A549 (cell line): ENCODE measurements at regions not wholly inside any gene's neighbourhood (a gene's known extent, or its start where the extent isn't known, plus 50 kb on each side); places are given as distances from the start of the nearest gene placed in this dataset.

Experiments
- ATOH8 ChIP-seq: fragments of 250-450 bp; sonication (Bioruptor Pico); IDR thresholded peaks from 2 replicates; pipeline ENCODE4 v1.5.0; 2020; ENCODE audit warnings: low read depth, mild to moderate bottlenecking, moderate library complexity
- BHLHE40 ChIP-seq: IDR thresholded peaks from 2 replicates; pipeline ENCODE4 v1.6.1; 2012; ENCODE audit warnings: low read depth, low read length, inconsistent platforms
- CEBPB ChIP-seq, 2 experiments: fragments of >200 bp in 1 of 2; sonication (Bioruptor Twin) in 1 of 2; formaldehyde crosslinking in 1 of 2; IDR thresholded peaks; 2 replicates each; pipeline ENCODE4 v1.6.1; 2012 to 2016
- CHD2 ChIP-seq: fragments of 150-350 bp; IDR thresholded peaks from 2 replicates; pipeline ENCODE4 v1.6.1; 2014; ENCODE audit warnings: low read length; ENCODE audit not compliant: partially characterized antibody
- CHD4 ChIP-seq: fragments of 200-600 bp; sonication (generic); IDR thresholded peaks from 2 replicates; pipeline ENCODE4 v1.6.1; 2016; ENCODE audit warnings: antibody characterized with exemption, mild to moderate bottlenecking, borderline replicate concordance
- EHF ChIP-seq: fragments of 250-450 bp; sonication (Bioruptor Pico); IDR thresholded peaks from 2 replicates; pipeline ENCODE4 v1.5.0; 2020; ENCODE audit warnings: mild to moderate bottlenecking
- EHMT2 ChIP-seq: fragments of 200-600 bp; sonication (generic); IDR thresholded peaks from 2 replicates; pipeline ENCODE4 v1.6.1; 2016; ENCODE audit warnings: antibody characterized with exemption, low read depth, mild to moderate bottlenecking, moderate library complexity
- ELK1 ChIP-seq: fragments of 150-350 bp; IDR thresholded peaks from 2 replicates; pipeline ENCODE4 v1.6.1; 2014; ENCODE audit warnings: low read depth, mild to moderate bottlenecking, low read length
- EP300 ChIP-seq, 2 experiments: fragments of >200 bp; sonication (Bioruptor Twin); formaldehyde crosslinking; IDR thresholded peaks; 2 replicates in 1 of 2; 3 replicates in 1 of 2; pipeline ENCODE4 v1.6.1; 2016 to 2017
- FOSB ChIP-seq: fragments of 250-450 bp; sonication (Bioruptor Pico); IDR thresholded peaks from 2 replicates; pipeline ENCODE4 v1.5.0; 2020; ENCODE audit warnings: mild to moderate bottlenecking, moderate library complexity
- FOXS1 ChIP-seq: fragments of 250-450 bp; sonication (Bioruptor Pico); IDR thresholded peaks from 2 replicates; pipeline ENCODE4 v1.5.0; 2020; ENCODE audit warnings: mild to moderate bottlenecking, moderate library complexity
- HDAC2 ChIP-seq: fragments of 200-600 bp; sonication (generic); IDR thresholded peaks from 2 replicates; pipeline ENCODE4 v1.6.1; 2016
- HES2 ChIP-seq: fragments of >200 bp; sonication (Bioruptor Twin); formaldehyde crosslinking; IDR thresholded peaks from 2 replicates; pipeline ENCODE4 v1.6.1; 2016
- HEYL ChIP-seq: fragments of 250-450 bp; sonication (Bioruptor Pico); IDR thresholded peaks from 2 replicates; pipeline ENCODE4 v1.8.0; 2021; ENCODE audit warnings: mild to moderate bottlenecking, moderate library complexity
- HMGXB4 ChIP-seq: fragments of 250-450 bp; sonication (Bioruptor Pico); IDR thresholded peaks from 2 replicates; pipeline ENCODE4 v1.5.0; 2021; ENCODE audit warnings: mild to moderate bottlenecking, moderate library complexity, borderline replicate concordance
- HOXA7 ChIP-seq: fragments of 250-450 bp; sonication (Bioruptor Pico); IDR thresholded peaks from 2 replicates; pipeline ENCODE4 v1.5.0; 2020; ENCODE audit warnings: mild to moderate bottlenecking, moderate library complexity
- JUN ChIP-seq, 2 experiments: fragments of >200 bp; sonication (Bioruptor Twin); formaldehyde crosslinking; IDR thresholded peaks; 2 replicates in 1 of 2; 3 replicates in 1 of 2; pipeline ENCODE4 v1.6.1; 2016 to 2017
- JUNB ChIP-seq: fragments of >200 bp; sonication (Bioruptor Twin); formaldehyde crosslinking; IDR thresholded peaks from 2 replicates; pipeline ENCODE4 v1.6.1; 2016
- KDM1A ChIP-seq: fragments of 200-600 bp; sonication (generic); IDR thresholded peaks from 2 replicates; pipeline ENCODE4 v1.6.1; 2016; ENCODE audit warnings: low read depth, mild to moderate bottlenecking
- MAZ ChIP-seq: fragments of 150-350 bp; IDR thresholded peaks from 2 replicates; pipeline ENCODE4 v1.6.1; 2014; ENCODE audit warnings: antibody characterized with exemption, low read depth, low read length, borderline replicate concordance
- MYC ChIP-seq: IDR thresholded peaks from 2 replicates; pipeline ENCODE4 v1.6.1; 2012; ENCODE audit warnings: mild to moderate bottlenecking, inconsistent platforms, low read length, improper control_type of control experiment, borderline replicate concordance
- NFE2L2 ChIP-seq: fragments of 150-350 bp; conservative IDR thresholded peaks from 2 replicates; pipeline ENCODE4 v1.6.1; 2014; ENCODE audit warnings: low read length
- NPAS2 ChIP-seq: fragments of 250-450 bp; sonication (Bioruptor Pico); IDR thresholded peaks from 2 replicates; pipeline ENCODE4 v1.8.0; 2022; ENCODE audit warnings: mild to moderate bottlenecking, moderate library complexity, borderline replicate concordance
- NR3C1 ChIP-seq: fragments of >200 bp; sonication (Bioruptor Twin); formaldehyde crosslinking; IDR thresholded peaks from 3 replicates; pipeline ENCODE4 v1.6.1; 2017
- POLR2A ChIP-seq: IDR thresholded peaks from 2 replicates; pipeline ENCODE4 v1.6.1; 2012; ENCODE audit warnings: mild to moderate bottlenecking, low read length
- POLR2AphosphoS2 ChIP-seq: conservative IDR thresholded peaks from 2 replicates; pipeline ENCODE4 v1.6.1; 2012; ENCODE audit warnings: low read length, improper control_type of control experiment, inconsistent platforms
- RARB ChIP-seq: fragments of 250-450 bp; sonication (Bioruptor Pico); IDR thresholded peaks from 2 replicates; pipeline ENCODE4 v1.8.0; 2021; ENCODE audit warnings: mild to moderate bottlenecking, moderate library complexity
- REST ChIP-seq: fragments of 200-600 bp; sonication (generic); IDR thresholded peaks from 2 replicates; pipeline ENCODE4 v1.6.1; 2016; ENCODE audit warnings: antibody characterized with exemption, mild to moderate bottlenecking, moderate library complexity
- RFX5 ChIP-seq: fragments of 450-650 bp; IDR thresholded peaks from 2 replicates; pipeline ENCODE4 v1.7.1; 2014; ENCODE audit warnings: antibody characterized with exemption, mild to moderate bottlenecking, moderate library complexity
- RNF2 ChIP-seq: fragments of 200-600 bp; sonication (generic); IDR thresholded peaks from 2 replicates; pipeline ENCODE4 v1.6.1; 2016; ENCODE audit warnings: low read depth, mild to moderate bottlenecking, antibody characterized with exemption, moderate library complexity, borderline replicate concordance
- SMC3 ChIP-seq: fragments of >200 bp; sonication (Bioruptor Twin); formaldehyde crosslinking; IDR thresholded peaks from 3 replicates; pipeline ENCODE4 v1.6.1; 2018; ENCODE audit warnings: inconsistent platforms
- TFCP2L1 ChIP-seq: fragments of 250-450 bp; sonication (Bioruptor Pico); IDR thresholded peaks from 2 replicates; pipeline ENCODE4 v1.5.0; 2021; ENCODE audit warnings: mild to moderate bottlenecking
- TP53 ChIP-seq: fragments of 250-450 bp; sonication (Bioruptor Pico); IDR thresholded peaks from 2 replicates; pipeline ENCODE4 v1.5.0; 2021; ENCODE audit warnings: mild to moderate bottlenecking, moderate library complexity
- USF2 ChIP-seq: fragments of 450-650 bp; IDR thresholded peaks from 2 replicates; pipeline ENCODE4 v1.6.1; 2014; ENCODE audit warnings: antibody characterized with exemption
- ZNF302 ChIP-seq: fragments of 250-450 bp; sonication (Bioruptor Pico); IDR thresholded peaks from 2 replicates; pipeline ENCODE4 v1.9.0; 2021; ENCODE audit warnings: inconsistent platforms, mild to moderate bottlenecking, moderate library complexity

- no peak for TF ChIP-seq CHD4
- peak; percentile 51; the same call in 2 of the 3 replicates for TF ChIP-seq SMC3
- TF ChIP-seq FOXS1 (CRISPR knock-in tag): no peak; the same call in 1 of the 2 replicates
- no peak for TF ChIP-seq TFCP2L1 (CRISPR knock-in tag)
- no peak for TF ChIP-seq EHF
- TF ChIP-seq CEBPB (IDR thresholded peaks at IDR 0.05): peak; percentile 82 to 83
- TF ChIP-seq NR3C1: no peak
- no peak for TF ChIP-seq HEYL (CRISPR knock-in tag)
- TF ChIP-seq EP300 (IDR thresholded peaks at IDR 0.05): peak; percentile 71 to 79; a peak in 3 of 5 replicates
- TF ChIP-seq RFX5: 0 out of 2 replicates have a peak, but pooled peaks have one; percentile 27
- TF ChIP-seq RNF2: no peak
- TF ChIP-seq CHD2: no peak
- no peak for TF ChIP-seq RARB (CRISPR knock-in tag)
- peak; percentile 95 for TF ChIP-seq JUNB
- no peak for TF ChIP-seq FOSB (CRISPR knock-in tag)
- peak; percentile 57; the same call in 1 of the 2 replicates for TF ChIP-seq HES2
- TF ChIP-seq TP53 (CRISPR knock-in tag): no peak
- TF ChIP-seq HDAC2: no peak
- TF ChIP-seq EHMT2: no peak
- peak; percentile 92 to 95 for TF ChIP-seq JUN (IDR thresholded peaks at IDR 0.05)
- no peak for TF ChIP-seq HMGXB4 (CRISPR knock-in tag)
- TF ChIP-seq POLR2AphosphoS2: no peak
- peak; percentile 34; the same call in 1 of the 2 replicates for TF ChIP-seq MYC
- TF ChIP-seq USF2: no peak
- TF ChIP-seq REST: no peak
- TF ChIP-seq ELK1: no peak
- TF ChIP-seq POLR2A: no peak
- TF ChIP-seq NFE2L2: no peak; the same call in 1 of the 2 replicates
- no peak for TF ChIP-seq ZNF302 (CRISPR knock-in tag)
- TF ChIP-seq KDM1A: no peak
- TF ChIP-seq MAZ: no peak
- TF ChIP-seq NPAS2 (CRISPR knock-in tag): no peak
- no peak for TF ChIP-seq BHLHE40
- 0 out of 2 replicates have a peak, but pooled peaks have one; percentile 67 for TF ChIP-seq ATOH8
- no peak for TF ChIP-seq HOXA7
Measured at GRCh38 chr2:47269316-47270232, 93.3 kb upstream of the CALM2 start (continued).
